Fibroblast of skin of left quadriceps (primary cell): ENCODE measurements at regions not wholly inside any gene's neighbourhood (a gene's known extent, or its start where the extent isn't known, plus 50 kb on each side); places are given as distances from the start of the nearest gene placed in this dataset.
A peak's percentile ranks its signal among the peaks of the same experiment; 100 is the strongest.

Experiments
- DNase-seq, 2 experiments: peaks; one replicate each; pipeline ENCODE4 v3.0.0-alpha.2; 2013; ENCODE audit warnings: low read depth in 2 of 2

DNA sequence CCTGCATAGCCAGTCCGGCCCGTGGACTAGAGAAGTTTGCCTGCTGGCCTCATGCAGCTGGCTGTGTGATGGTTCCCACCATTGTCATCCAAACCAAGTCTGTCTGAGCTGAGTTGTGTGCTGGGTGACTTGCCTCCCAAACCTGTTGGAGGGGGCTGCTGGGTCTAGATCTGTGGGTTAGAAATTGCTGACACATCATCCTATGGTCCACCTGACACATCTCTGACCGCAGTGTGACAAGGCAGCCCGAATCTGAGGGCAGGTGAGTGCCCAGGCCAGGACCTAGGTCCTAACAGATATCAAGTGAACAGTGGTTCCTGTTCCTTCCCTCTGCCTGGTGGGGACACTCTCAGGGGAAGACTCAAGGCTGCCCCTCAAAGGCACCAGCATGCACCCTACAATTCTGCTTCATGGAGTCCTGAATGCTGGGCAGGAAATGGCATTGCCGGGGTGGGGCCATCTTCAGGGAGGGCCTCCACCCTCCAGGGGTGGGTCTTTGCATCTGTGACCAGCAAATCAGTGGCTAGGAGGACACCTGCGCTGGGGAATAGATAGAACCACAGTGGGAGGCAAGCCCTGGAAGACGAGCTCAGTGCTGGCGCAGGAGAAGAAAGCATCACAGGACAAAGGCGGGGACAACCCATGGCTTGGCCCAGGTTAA is 117.9 kb upstream of the ID2 start:
- DNase-seq = no peak

DNA sequence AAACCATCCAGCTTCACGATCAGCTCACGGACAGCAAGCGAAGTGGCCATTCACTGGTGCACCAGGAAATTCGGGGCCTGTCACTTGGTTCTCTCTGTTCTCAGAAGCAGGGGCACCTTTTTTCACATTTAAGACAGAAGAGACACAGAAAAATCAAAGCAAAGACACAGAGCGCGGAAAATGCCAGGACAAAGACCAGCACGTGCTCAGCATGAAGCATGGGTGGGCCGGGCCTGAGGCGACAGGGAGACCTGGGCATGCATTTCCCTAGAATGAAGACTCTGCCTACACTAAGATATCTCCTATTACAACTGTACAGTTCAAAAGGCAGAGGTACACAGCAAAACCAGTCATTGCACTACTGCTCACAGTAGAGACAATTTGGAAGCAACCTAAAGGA is 117.4 kb upstream of the ID2 start:
- no peak for DNase-seq

DNA sequence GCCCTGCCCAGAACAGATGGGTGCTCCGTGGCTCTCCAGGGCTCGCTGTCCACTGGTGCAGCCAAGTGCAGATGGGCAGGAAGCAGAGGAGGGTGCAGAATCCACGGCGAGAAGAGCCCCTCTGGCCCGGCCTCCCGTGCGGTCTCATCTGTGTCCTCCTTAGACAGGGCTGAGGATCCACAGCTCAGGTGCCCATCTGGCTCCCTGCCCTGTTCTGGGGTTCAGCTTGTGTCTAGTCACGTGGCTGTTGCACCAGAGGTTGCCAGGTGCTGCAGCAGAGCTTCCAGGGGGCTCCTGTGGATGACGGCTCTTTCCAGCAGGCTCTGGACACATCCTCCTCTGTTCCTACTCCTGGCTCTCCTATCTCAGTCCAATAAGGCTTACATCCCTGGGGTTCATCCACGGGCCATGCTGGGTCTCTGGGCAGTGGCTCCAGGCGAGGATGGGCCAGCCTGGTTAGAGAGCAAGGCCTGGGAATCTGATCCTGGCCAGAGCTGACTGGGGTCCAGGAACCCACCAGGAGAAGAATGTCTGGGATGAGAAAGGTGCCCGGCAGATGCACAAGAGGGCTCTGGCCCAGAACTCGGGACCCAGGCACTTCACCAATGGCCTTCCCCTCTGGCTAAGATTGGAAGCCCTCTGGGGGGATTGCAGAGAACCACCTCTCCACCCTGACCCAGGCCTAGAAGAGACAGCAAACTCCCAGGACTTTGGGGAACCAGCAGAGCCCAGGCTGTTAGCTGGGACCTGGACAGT is 116.3 kb upstream of the ID2 start:
- DNase-seq = no peak

DNA sequence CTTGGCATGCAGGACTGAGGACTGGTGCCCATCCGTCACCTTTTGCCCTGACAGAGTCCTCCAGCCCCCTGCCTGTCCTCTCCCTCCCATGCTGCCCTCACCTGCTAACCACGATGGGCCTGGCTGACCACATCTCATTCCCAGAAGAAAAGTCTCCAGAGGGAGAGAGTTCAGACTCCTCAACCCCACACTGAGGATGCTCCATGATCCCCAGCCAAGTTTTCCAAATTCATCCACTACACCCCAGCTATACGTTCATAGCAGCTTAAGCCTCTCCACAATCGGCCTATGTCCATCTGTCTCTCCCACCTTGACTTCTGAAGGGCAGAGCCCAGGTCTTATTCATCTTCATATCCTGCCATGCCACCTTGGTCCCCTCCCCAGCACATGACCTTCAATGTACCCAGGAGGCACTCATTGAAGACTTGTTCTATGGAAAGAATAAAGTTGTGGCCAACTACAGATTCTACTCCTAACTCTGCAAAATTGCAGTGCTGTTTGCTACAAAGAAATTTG is 115.6 kb upstream of the ID2 start:
- DNase-seq = no peak

DNA sequence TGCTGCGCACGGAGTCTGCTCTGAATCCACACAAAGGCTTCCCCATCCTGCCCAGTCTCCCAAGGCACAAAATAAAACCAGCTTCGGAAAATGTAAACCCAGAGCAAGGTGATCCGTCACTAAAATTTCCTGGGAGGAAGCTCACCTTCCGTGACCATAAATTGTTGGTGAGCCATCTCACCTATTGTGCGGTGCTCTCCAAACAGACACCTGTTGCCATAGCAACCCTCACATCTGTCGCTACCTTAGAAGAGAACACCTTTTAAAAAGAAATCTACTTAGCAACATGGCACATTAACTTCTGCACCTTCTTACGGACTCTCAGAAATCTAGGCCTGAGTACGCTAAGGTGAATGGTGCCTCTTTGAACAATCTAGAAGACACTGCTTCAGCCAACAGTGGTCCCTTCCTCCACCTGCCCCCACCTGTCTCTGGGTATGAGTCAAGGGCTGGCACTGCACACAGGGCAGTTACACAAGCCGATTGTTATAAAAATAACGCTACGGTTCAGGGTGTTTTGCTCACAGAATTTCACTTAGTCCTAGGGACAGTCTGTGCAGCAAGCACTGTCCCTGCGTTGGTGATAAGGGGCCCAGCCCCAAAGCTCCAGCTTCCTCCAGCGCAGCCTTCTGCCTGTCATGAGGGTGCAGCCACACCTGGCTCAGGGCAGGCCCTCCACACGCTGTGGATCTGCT is 114.9 kb upstream of the ID2 start:
- no peak for DNase-seq

DNA sequence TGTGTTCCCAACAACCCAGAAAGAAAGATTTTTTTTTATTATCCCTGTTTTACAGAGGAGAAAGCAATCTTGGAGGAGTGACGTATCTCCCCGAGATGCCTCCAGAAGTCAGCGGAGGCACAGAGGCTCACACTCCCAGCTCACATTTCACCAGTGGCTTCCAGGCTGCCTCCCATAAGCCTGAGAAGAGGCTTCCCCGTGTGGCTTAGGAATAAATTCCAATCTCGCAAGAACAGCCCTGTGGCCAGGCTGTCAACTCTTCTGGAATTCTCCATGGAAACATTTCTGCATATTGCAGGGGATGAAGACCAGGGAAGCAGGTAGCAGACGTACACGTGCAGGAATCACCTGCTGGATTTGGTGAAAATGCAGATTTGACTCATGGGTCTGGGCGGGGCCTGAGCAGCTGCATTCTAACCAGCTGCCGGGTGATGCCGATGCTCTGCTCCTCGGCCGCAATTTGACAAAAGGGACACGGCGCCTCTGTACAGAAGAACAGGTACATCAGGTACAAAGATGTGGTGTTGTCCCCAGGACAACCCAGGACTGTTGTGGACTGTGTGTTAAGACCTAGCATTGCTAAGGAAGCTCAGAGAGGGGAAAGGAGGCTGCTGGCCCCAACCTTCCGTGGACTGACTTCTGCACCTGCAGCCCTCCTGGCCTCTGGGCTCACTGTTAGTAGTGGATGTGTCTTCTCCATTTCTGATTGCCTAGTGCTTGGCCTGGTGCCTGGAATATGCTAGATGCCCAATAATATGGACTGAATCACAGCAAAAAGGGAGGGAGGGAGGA is 114.2 kb upstream of the ID2 start:
- peak; percentile 36 to 39 for DNase-seq

DNA sequence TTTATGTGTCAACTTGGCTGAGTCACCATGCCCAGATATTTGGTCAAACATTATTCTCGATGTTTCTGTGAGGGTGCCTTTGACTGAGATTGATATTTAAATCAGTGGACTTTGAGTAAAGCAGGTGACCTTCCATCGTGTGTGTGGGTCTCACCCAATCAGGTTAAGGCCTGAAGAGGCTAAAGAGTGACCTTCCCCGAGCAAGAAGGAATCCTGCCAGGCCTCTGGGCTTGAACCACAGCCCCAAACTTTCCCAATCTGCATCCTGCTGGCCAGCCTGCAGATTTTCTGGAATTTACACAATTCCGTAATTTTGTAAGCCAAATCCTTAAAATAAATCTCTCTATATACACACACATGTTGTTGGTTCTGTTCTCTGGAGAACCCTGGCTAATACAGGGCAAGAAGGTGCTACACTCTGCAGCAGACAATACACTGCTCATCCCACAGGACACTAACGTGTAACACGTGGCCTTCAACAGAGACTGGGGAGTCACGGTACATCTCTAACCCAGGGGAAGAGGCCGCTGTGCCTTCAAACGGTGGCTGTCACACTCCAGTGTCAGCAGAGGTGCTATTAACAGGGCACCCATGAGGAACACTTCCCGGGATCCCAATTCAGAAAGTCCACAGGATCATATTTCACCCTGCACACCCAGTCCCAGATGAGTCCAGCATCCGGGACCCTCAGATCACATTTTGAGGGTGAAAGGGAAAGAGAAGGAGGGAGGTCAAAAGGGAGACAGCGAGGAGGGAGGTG is 113.1 kb upstream of the ID2 start:
- no peak for DNase-seq

DNA sequence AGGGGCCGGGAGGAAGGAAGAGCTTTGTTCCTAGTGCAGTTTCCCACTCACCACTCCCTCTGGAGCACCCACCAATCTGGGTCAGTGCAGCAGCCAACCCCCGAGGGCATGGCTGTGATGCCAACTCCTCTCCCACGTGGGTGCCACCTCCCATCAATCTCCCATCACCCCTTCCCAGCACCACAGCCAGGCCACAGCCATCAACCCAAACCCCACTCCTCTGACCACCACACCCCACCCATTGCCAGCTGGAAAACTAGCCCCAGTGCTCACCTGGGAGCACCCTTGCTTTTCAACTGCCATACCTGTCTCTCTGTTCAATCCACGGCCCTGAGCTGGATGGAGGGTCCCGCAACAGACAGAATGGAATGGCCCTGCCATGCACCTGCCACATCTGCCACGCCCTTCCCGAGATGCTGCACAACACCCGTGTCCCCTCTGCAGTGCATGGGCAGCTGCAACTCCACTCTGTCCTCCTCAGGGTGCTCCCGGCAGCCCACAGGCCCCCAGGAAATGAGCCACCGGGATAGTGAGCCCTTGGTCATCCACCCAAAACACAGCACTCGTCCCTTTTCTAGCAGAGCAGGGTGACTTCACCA is 112.4 kb upstream of the ID2 start:
- no peak for DNase-seq

DNA sequence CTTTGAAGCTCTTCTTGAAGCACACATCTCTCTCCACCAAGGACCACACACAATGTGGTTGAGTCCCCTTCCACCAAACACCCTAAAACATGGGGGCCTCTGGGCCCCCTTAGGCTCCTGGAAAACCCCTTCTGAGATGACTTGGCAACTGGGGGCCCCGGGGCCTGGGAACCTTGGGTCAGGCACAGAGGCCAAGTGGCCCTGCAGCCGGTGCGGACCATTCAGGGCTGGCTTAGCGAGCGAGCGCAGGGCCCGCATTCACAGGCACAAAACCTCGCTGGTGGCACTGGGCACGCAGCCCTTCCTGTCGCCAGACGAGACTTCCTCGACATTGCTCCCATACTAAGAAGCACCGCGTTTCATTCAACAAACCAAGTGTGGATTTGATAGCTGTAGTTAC is 111.2 kb upstream of the ID2 start:
- no peak for DNase-seq

DNA sequence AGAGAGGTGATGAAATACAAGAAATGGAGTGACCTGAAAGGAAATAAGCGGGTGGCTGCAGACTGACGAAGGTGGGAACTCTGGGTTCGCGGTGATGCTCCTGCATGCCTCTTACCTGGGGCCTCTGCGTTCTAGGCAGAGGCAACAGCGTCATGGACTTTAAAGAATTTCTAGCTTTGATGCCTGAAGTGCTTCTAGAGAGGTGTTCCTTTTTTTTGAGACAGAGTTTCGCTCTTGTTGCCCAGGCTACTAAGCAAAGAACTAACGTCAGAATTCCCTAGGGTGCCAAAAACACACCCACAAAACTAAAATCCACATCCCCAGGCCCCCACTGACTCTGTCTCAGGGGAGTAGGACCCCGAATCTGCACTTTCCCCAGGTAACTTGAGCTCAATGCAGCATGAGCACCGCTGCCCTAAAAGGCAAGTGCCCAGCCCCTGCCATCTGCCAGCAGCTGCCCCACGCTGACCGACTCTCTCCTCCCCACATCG is 110.5 kb upstream of the ID2 start:
- DNase-seq = no peak

DNA sequence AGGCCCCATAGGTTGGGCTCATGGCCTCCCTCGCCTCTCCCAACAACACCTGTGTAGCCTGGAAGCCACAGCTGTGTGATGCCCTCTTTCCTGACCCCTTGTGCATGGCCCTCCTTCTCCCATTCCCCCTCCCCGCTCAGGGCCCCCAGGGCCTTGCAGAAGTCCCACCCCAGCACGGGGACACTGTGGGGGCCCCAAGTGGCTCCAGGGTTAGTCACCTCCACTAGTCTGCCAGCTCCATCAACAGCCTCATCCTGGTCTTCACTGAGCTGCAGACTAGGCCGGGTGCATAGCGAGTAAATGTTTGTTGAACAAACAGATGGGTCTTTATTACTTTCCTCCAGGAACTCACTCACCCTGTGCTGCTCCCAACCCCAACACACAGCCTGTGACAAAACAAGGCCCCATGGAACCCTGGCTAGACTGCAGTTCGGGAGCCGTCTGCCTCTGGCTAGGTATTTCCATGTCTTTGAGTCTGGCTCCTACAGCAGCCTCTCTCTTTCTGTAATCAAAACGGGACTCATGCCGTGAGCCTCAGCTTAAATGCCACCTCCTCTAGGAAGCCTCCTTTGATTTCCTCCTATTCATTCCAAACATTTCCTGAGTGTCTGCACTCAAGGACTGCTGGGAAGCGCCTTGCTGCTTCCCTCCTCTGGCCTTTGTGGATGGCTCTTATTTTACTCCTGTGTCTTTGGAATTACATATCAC is 109.9 kb upstream of the ID2 start:
- no peak for DNase-seq

DNA sequence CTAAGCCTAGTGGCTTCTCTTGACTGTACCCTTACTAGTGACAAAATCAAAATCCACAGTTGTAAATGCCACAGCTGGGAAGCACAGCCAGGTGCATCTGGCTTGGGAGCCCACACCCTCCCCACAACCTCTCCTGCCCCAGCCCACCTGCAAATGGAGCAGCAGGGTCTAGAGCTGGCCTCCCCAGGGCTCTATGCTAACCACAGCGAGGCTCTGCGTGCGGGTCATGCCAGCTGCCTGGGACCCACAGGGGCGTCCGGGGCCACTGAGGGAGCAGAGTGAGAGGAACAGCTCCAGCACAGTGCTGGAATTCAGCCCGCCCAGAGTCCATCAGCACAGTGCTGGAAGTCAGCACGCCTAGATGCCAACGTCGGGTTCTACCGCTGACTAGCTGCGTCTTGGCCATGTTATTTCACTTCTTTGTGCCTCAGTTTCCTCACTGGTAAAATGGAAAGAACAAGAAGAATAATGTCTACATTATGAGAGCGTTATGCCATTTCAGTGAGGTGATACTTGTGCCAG is 109.1 kb upstream of the ID2 start:
- DNase-seq = no peak

DNA sequence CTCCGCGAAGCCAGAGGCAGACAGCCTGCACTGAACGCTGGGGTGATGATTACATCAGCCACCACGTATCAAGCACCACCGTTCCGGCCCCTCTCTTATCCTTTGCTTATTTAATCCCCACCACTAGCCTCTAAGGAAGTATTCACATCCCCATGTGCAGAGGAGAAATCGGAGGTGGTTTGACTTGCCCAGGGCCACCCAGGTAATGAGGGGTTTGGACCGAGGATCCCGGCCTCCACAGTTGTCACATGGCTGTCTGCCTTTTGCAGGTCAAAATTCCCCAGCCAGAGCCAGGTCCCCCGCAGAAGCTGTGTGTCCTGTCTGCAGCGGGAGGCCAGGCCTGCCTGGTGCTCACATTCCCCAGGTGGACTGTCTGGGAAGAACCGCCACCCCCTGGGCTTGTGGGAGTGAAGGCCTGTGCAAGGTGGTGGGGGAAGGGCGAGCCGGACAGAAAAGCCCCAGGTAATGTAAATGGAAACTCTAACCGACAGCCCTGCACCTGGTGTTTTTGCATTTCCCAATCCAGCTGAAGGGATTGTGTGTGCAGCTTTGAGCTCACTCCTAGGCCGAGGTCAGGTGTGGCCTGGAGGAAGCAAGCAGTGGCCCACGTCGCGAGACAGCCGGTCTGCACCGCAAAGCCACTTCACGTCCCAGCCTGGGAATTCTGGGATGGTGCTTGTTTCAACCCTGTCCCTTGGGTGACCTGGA is 108.5 kb upstream of the ID2 start:
- no peak for DNase-seq

DNA sequence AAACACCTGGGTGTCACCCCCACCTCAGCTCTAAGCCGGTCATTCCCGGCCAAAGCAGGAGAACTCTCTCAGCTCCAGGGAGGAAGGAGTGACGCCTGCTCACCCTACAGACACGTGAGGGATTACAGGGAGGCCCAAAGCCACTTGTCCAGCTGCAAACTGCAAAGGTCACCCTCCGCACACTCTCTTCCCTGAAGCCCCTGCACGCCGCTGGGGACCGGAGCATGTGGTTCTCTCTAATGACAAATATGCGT is 108.0 kb upstream of the ID2 start:
- DNase-seq = no peak

DNA sequence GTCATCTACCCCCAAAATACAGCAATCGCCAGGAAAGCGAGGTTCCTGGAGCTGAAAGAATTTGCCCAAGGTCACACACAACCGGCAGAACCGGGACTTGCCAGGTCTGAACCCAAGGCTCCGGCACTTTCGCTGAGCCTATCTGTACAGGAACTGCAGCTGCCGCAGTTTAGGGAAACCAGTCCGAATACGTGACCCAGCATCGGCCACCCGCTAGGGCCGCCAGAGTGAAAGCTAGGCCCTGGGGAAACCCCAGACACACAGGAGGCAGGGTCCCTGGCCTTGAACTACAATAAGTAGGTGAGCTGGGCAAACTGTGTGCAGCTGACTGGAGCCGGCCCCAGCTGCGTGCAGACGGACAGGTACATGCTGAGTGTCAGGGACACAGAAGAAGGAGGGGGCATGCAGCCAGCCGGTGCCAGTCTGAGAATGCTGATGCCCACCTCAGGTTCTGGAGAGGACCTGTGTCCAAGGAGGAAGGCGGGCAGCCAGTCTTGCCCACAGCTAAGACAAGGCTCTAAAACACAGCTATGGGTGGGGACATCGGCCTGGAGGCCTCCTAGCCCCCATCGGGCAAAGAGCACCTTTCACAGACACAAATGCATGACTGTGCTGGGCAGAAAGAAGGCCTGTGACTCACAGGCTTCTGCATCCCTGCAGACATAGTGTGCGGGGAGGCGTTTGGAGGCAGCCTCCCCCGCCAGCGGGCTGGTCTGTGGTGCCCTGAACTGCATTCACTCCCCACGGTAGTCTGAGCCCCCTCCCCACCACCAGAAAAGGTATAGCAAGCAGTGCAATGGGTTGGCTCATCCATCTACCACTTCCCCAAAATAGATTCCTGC is 107.4 kb upstream of the ID2 start:
- no peak for DNase-seq

DNA sequence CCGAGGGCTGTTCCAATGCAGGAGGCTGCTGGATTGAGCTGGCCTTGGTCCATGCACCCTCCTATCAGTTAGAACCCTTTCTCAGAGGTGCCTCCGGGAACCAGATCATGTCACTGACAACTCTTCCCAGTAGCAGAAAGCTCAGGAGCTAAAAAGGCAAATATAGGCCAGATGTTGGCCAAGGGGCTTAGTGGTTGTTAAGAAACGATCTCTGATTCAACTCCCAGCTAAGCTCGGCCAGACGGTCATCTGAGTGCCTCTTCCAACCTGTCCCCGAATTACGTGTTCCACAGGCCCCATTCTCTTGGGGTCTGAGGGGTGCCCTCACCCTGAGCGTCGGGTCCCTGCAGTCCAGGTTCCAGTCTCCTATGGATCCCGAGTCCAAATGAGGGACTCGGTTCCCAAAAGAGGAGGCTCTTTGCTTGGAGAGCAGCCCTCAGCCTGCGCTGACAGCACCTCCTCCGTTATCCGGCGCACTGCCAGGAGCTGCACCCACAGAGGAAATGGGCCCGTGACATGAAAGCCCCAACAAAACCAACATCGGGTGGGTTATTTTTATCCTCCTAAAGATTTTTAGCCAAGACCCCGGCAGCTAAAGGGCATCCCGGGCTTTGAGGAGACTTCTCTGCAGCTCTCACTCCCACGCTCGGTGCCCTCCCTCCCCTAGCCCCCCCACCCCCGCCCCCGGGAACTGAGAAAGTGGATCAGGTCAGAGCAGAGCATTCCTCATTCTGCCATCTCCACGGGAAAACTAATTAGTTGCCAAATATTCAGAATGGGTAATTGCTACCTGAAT is 106.6 kb upstream of the ID2 start:
- DNase-seq = no peak

DNA sequence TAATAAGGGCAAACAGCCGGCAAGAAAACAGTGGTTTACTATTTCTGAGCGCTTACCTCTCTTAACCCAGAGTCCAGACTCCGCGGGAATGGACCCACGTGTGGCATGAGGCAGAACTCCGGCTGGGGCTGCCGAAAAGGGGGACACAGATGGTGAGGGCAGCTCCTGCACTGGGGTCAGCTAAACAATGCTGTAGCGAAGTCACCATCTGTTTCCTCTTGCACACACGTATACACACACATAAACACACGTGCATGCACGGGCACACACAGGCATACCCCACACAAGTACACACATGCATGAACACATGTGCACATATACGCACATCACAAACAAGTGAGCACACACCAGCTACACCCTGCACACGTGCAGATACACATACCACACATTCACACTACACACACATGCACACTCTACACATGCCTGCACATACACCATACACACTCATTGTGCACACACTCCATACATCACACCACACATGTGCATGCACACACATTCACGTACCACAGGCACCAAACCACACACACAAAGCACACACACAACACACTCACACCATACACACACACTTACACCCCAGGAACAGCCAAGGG is 105.9 kb upstream of the ID2 start:
- DNase-seq = no peak
